LNCAP (cell line): ENCODE measurements at regions not wholly inside any gene's neighbourhood (a gene's known extent, or its start where the extent isn't known, plus 50 kb on each side); places are given as distances from the start of the nearest gene placed in this dataset.

Source experiments
- CTCF ChIP-seq: fragments of 450-650 bp; IDR thresholded peaks from 2 replicates; pipeline ENCODE4 v1.5.1; 2017; ENCODE audit warnings: mild to moderate bottlenecking

GRCh38 chr7:17038160-17038782 lies 156.5 kb upstream of the AGR3 start:
- TF ChIP-seq CTCF: no peak

- no peak for TF ChIP-seq CTCF
Observed at GRCh38 chr7:17038783-17039170, 157.0 kb upstream of the AGR3 start.

- TF ChIP-seq CTCF: no peak
Observed at GRCh38 chr7:17039372-17039771, 157.6 kb upstream of the AGR3 start.

- no peak for TF ChIP-seq CTCF
Observed at GRCh38 chr7:17040716-17041115, 158.9 kb upstream of the AGR3 start.

- TF ChIP-seq CTCF: no peak
Observed at GRCh38 chr7:17041324-17041723, 159.5 kb upstream of the AGR3 start.

- TF ChIP-seq CTCF: no peak
Observed at GRCh38 chr7:17042211-17042610, 160.4 kb upstream of the AGR3 start.

- no peak for TF ChIP-seq CTCF
Observed at GRCh38 chr7:17043012-17043877, 161.5 kb upstream of the AGR3 start.
